Prostate gland (tissue), 2 donors: ENCODE measurements at regions not wholly inside any gene's neighbourhood (a gene's known extent, or its start where the extent isn't known, plus 50 kb on each side); places are given as distances from the start of the nearest gene placed in this dataset.
"Not testable (repeated sequence)": the region's sequence is repeated elsewhere in the genome, so short reads cannot be mapped to it uniquely, and the experiment has no call there.

Source experiments
- DNase-seq: peaks from one replicate; pipeline ENCODE4 v3.0.0-alpha.2; 2019; ENCODE audit warnings: low spot score
- H3K27ac ChIP-seq, 2 donors: fragments of 200-600 bp; sonication (generic); 2 replicates each; pipeline ENCODE4 v1.5.1; 2017 to 2019
- H3K27me3 ChIP-seq: fragments of 200-600 bp; sonication (generic); replicated peaks from 2 replicates; pipeline ENCODE4 v1.5.1; 2019; ENCODE audit not compliant: insufficient read depth
- H3K36me3 ChIP-seq, 2 donors: fragments of 200-600 bp; sonication (generic); 1 replicate in 1 of 2; 2 replicates in 1 of 2; pipeline versions ENCODE4 v1.5.1 to v1.8.1; 2017 to 2019
- H3K4me1 ChIP-seq: fragments of 200-600 bp; sonication (generic); replicated peaks from 2 replicates; pipeline ENCODE4 v1.5.1; 2019
- H3K4me3 ChIP-seq, 2 donors: fragments of 200-600 bp; sonication (generic); 2 replicates each; pipeline ENCODE4 v1.5.1; 2017 to 2019
- H3K9me3 ChIP-seq: fragments of 200-600 bp; sonication (generic); 2 replicates; pipeline ENCODE4 v1.5.1; 2017
- WGBS: methylation state at CpG from one replicate; pipeline ENCODE4 v1.1.5; 2018; 5-methylcytosine and 5-hydroxymethylcytosine counted together
- intact Hi-C: fragments of 100-400 bp; cut with DNase I; formaldehyde crosslinking; loops from one replicate; pipeline ENCODE4 v1.14.2; 2022
- TF ChIP-seq, protein P1 (sequence below), 4 experiments: fragments of 200-600 bp in 2 of 4; fragments of 450-650 bp in 2 of 4; sonication (generic) in 2 of 4; IDR thresholded peaks; 1 replicate in 3 of 4; 2 replicates in 1 of 4; pipeline ENCODE4 v1.5.1; 2016 to 2019; ENCODE audit warnings: antibody characterized with exemption in 4 of 4, mild to moderate bottlenecking in 2 of 4, moderate library complexity in 2 of 4

- not testable (repeated sequence) for H3K4me1 ChIP-seq
- WGBS = 41% methylated on average over 5 of the region's 6 CpGs
Observed at GRCh38 chr9:42656789-42657188, 473.3 kb downstream of the SPATA31A6 start.

DNA sequence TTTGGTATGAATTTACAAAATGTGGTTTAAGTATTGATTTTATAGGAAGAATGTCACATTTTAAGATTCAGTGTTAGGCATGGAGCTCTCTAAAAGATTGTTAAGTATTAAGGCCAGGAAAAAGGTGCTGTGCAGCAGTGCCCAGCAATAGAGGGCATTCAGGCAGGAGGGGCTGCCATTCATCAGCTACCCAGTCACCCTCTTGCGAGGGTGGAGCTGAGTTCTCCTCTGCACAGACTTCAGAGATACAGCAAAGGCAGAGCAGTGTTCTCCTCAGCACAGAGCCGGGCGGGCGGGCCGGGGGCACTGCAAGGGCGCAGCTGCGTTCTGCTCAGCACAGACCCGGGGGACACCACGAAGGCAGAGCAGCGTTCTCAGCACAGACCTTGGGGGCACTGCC lies 474.0 kb downstream of the SPATA31A6 start:
- H3K27ac ChIP-seq, H3K27me3 ChIP-seq, H3K4me3 ChIP-seq, DNase-seq, H3K4me1 ChIP-seq, H3K9me3 ChIP-seq, intact Hi-C loops, H3K36me3 ChIP-seq: not testable (repeated sequence)
- no CpG with 5 or more reads among the region's 10 CpGs for WGBS

More at GRCh38 chr9:42656789-42657188, 473.3 kb downstream of the SPATA31A6 start:
- DNase-seq, intact Hi-C loops, H3K4me3 ChIP-seq, H3K9me3 ChIP-seq, H3K27ac ChIP-seq, H3K27me3 ChIP-seq, H3K36me3 ChIP-seq: not testable (repeated sequence)

DNA sequence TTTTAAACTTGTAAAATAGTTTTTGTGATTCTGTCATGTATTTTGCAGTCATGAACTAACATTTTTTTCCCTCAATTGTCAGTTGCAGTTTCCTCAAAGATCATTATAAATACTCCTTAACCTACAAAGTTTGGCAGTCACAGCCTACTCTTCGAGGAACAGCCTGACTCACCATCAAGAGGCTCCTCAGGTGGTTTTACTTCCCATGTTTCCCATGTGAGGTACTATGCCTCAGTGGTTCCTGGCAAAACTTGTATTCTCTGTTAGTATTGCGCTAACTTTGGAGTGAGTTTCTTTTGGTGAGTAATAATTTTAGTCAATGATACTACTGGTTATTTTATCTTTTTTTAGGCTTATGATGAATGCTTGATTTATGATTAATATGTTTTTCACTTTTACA lies 513.7 kb downstream of the SPATA31A6 start:
- H3K9me3 ChIP-seq, H3K36me3 ChIP-seq, DNase-seq, H3K4me3 ChIP-seq, intact Hi-C loops, H3K27ac ChIP-seq, H3K4me1 ChIP-seq, H3K27me3 ChIP-seq: not testable (repeated sequence)
- whole genome bisulfite sequencing = no CpG with 5 or more reads among the region's 2 CpGs

DNA sequence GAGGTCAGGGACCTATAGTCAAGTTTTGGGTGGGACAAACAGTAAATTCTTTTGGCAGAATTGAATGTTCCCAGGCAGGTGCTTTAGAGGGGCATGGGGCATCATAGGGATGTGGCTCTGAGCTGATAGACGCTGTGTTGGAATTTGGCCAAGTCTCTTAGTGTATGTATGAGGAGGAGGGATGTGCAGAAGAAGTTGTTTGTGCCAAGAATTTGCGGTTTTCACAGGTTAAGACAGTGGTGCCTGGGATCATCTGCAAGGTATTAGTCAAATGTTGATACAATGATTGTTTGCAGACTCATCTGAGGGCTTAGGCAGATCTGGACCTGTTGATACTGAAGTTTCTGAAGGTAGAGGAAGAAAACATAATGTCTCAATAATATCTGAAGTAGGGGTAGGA lies 519.4 kb downstream of the SPATA31A6 start:
- no CpG with 5 or more reads among the region's 2 CpGs for WGBS

DNA sequence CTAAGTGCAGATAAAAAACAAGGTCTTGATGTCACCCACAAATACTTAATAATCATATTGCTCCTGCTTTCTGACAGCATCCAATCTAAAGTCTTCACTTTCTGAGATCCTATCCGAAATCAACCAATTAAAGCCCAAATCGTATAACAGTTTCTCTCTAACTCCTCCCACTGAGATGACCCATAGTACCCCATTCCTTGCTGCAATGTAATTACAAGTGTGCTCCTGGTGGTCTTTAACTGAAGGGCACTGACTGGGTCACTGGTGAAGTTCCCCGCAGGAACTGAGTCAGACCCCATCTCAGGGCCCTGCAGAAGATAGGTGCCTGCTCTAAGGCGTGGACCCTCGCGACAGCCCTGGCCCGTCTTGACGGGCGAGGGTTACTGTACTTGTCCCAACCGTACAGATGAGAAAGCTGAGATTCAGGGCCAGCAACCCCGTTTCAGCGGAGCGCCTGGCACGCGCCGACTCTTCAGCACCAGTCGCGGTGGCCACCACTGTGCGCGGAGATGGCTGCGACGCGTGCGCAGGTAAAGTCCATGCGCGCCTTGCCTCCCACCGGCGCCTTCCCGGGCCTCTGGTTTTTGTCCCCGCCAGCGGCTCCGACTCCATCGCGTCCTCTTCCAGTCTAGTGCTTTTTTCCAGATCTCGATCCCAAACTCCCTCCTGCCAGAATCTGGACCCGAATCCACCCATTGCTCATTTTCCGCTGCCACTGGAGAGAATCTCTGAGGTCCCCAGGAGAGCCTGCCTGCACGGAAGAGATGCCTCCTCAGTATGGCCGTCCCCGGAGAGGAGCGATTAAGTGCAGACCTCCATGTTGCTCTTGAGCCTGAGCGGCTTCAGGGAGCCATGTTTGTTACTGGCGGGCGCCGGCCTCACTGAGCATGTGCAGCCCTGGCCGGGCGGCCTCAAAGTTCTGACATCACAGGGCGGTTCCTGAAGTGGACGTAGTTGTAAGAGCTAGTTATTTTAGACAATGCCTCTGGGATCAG lies 541.7 kb downstream of the SPATA31A6 start:
- H3K9me3 ChIP-seq, intact Hi-C loops, H3K27me3 ChIP-seq, H3K27ac ChIP-seq, H3K4me1 ChIP-seq, H3K36me3 ChIP-seq, H3K4me3 ChIP-seq: not testable (repeated sequence)
- DNase-seq = peak; percentile 25
- WGBS = no CpG with 5 or more reads among the region's 49 CpGs

More for the DNA sequence above, 519.4 kb downstream of the SPATA31A6 start:
- H3K27me3 ChIP-seq, intact Hi-C loops, DNase-seq, H3K4me1 ChIP-seq, H3K4me3 ChIP-seq, H3K9me3 ChIP-seq, H3K36me3 ChIP-seq, H3K27ac ChIP-seq: not testable (repeated sequence)

DNA sequence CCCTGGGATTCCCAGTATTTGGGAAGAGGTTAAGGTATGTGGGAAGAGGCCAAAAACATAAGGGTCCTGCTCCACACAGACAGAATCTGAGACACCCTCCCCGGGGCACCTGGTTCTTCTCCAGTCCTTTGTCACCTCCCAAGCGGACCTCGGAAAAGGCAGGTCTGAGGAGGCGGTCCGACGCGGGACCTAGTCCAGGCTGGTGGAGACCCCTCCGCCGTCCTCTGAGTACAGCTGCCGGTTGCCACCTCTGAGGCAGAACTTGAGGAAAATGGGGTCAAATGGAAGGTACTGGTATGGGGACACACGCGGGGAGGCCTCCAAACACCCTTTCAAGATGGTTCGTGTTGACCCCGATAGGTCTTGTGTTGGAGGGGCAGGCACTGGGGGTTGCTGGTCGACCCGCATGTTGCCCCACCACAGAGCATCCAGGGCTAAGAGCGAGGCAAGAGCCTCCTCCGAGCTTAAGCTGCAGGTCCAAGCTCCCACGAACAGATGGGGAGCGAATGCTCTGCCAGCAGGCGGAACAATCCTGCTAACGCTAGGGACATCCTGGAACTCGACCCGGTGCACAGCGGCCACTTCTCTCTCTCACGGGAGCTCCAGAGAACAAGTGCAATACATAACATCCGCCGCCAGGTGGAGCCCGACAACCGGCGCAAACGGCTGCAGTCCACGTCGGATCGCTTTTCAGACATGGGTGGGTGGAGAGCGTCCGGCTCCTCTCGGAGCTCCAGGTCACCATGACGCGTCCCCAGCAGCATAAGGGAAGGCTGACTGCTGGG lies 559.8 kb downstream of the SPATA31A6 start:
- DNase-seq = peak; percentile 73
- TF ChIP-seq, protein P1, sequence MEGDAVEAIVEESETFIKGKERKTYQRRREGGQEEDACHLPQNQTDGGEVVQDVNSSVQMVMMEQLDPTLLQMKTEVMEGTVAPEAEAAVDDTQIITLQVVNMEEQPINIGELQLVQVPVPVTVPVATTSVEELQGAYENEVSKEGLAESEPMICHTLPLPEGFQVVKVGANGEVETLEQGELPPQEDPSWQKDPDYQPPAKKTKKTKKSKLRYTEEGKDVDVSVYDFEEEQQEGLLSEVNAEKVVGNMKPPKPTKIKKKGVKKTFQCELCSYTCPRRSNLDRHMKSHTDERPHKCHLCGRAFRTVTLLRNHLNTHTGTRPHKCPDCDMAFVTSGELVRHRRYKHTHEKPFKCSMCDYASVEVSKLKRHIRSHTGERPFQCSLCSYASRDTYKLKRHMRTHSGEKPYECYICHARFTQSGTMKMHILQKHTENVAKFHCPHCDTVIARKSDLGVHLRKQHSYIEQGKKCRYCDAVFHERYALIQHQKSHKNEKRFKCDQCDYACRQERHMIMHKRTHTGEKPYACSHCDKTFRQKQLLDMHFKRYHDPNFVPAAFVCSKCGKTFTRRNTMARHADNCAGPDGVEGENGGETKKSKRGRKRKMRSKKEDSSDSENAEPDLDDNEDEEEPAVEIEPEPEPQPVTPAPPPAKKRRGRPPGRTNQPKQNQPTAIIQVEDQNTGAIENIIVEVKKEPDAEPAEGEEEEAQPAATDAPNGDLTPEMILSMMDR (IDR thresholded peaks at IDR 0.05) = peak; percentile 52 to 84 (median 76)
- H3K4me1 ChIP-seq, H3K4me3 ChIP-seq, H3K36me3 ChIP-seq, H3K27me3 ChIP-seq, H3K27ac ChIP-seq, H3K9me3 ChIP-seq, intact Hi-C loops: not testable (repeated sequence)
- 41% methylated on average over 38 of the region's 40 CpGs for WGBS

DNA sequence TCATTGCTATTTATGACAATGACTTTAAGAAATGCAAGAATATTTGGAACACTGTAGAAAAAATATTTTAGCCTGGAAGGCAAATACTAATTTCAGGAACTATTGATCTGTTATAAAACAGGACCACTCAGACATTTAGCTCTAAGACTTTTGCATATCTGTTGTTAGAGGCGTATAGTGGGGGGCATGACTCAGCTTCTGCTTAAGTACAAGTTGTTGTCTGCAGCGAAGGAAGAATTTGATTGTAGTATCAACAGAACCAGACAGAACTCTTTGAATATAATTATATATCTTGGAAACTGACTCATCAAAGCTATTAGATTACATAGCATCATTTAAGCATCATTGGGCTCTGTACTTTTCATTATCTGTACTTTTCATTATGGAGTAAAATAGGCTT lies 573.8 kb downstream of the SPATA31A6 start:
- 88% methylated on average over 2 of the region's 2 CpGs for WGBS
- H3K9me3 ChIP-seq, DNase-seq, H3K4me1 ChIP-seq, H3K27ac ChIP-seq, H3K4me3 ChIP-seq, H3K27me3 ChIP-seq, H3K36me3 ChIP-seq, intact Hi-C loops: not testable (repeated sequence)

DNA sequence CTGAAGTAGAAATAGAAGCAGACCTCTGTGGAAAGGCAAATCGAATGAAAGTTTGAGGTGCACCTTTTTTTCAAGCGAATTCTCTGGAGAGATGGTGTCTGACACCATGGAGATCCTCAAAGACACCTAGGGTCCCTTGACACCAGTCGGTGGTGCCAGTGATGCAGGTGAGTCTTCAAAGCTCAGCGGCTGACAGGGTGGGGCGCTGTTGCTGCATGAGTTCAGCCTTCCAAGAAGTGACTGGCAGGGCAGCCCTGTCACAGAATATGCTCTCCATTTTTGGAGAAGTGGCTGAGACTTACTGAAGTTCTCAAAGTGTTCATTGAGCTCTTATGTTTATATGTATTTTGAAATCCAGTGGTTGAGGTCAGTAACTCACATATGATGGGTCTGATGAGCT lies 575.9 kb downstream of the SPATA31A6 start:
- WGBS = 41% methylated on average over 2 of the region's 5 CpGs
- intact Hi-C loops = not testable (repeated sequence)

DNA sequence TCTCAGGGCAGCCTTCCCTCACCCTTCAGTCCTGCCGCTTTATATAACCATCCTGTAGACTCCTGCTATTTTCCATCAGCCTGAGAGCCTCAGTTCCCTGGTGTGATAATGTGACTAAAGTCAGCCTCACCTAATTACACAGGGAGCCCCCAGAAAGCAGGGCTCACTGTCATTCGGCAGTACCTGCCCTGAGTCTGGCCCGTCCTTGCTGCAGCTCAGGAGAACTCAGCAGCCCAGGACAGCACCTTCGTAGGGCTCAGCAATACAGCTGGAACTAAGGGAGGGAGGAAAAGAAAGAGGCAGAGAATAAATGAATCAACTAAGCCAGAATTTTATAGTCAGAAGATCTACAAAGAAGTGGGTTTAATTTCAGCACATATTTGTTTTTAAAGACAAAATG lies 598.7 kb downstream of the SPATA31A6 start:
- H3K4me3 ChIP-seq, H3K4me1 ChIP-seq, H3K36me3 ChIP-seq, DNase-seq, intact Hi-C loops, H3K27me3 ChIP-seq, H3K27ac ChIP-seq, H3K9me3 ChIP-seq: not testable (repeated sequence)
- WGBS = 67% methylated on average over 3 of the region's 4 CpGs

More for the DNA sequence above, 575.9 kb downstream of the SPATA31A6 start:
- not testable (repeated sequence) for H3K27me3 ChIP-seq, H3K9me3 ChIP-seq, H3K4me1 ChIP-seq, H3K36me3 ChIP-seq, H3K4me3 ChIP-seq, H3K27ac ChIP-seq, DNase-seq

DNA sequence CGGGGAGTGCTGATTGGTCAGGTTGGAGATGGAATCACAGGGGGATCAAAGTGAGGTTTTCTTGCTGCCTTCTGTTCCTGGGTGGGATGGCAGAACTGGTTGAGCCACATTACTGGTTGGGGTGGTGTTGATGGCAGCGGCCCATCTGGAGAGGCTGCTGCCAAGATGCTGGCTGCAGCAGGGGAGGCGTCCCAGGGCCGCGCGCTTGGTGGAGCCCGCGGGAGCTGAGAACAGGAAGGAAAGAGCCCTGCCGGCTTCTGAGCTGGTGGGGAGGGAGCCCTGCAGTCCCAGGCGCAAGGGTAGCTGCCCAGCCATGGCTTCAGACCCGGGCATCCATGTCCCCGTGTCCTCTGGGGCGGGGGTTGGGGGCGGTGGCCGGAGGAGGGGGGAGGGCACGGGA lies 609.3 kb downstream of the SPATA31A6 start:
- H3K4me3 ChIP-seq, H3K4me1 ChIP-seq, H3K27ac ChIP-seq, intact Hi-C loops, H3K27me3 ChIP-seq, H3K9me3 ChIP-seq, DNase-seq, H3K36me3 ChIP-seq: not testable (repeated sequence)
- WGBS = 43% methylated on average over 16 of the region's 16 CpGs

- H3K4me1 ChIP-seq, H3K9me3 ChIP-seq, H3K27me3 ChIP-seq, H3K27ac ChIP-seq, DNase-seq, intact Hi-C loops, H3K36me3 ChIP-seq, H3K4me3 ChIP-seq: not testable (repeated sequence)
- WGBS = 7% methylated on average over 1 of the region's 1 CpG
Observed at GRCh38 chr9:42798571-42798970, 615.1 kb downstream of the SPATA31A6 start.
